HL-60 (cell line): ENCODE measurements at regions not wholly inside any gene's neighbourhood (a gene's known extent, or its start where the extent isn't known, plus 50 kb on each side); places are given as distances from the start of the nearest gene placed in this dataset.

ENCODE experiments used
- GABPA ChIP-seq: IDR thresholded peaks from 2 replicates; pipeline ENCODE4 v1.6.1; 2012; ENCODE audit warnings: low read depth
- REST ChIP-seq: IDR thresholded peaks from 2 replicates; pipeline ENCODE4 v1.6.1; 2012; ENCODE audit warnings: low read depth; ENCODE audit not compliant: insufficient replicate concordance
- TF ChIP-seq, protein P1 (sequence below): IDR thresholded peaks from one replicate; pipeline ENCODE4 v1.5.1; 2011; ENCODE audit warnings: low read length, control low read depth, inconsistent platforms; ENCODE audit not compliant: insufficient read depth

- TF ChIP-seq, protein P1, sequence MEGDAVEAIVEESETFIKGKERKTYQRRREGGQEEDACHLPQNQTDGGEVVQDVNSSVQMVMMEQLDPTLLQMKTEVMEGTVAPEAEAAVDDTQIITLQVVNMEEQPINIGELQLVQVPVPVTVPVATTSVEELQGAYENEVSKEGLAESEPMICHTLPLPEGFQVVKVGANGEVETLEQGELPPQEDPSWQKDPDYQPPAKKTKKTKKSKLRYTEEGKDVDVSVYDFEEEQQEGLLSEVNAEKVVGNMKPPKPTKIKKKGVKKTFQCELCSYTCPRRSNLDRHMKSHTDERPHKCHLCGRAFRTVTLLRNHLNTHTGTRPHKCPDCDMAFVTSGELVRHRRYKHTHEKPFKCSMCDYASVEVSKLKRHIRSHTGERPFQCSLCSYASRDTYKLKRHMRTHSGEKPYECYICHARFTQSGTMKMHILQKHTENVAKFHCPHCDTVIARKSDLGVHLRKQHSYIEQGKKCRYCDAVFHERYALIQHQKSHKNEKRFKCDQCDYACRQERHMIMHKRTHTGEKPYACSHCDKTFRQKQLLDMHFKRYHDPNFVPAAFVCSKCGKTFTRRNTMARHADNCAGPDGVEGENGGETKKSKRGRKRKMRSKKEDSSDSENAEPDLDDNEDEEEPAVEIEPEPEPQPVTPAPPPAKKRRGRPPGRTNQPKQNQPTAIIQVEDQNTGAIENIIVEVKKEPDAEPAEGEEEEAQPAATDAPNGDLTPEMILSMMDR: no peak
- TF ChIP-seq GABPA (no peak), REST (no peak)
These were observed 190.0 kb upstream of the GRAMD2B start for GRCh38 chr5:126233256-126233655.
